GM08714 (cell line): ENCODE measurements at regions not wholly inside any gene's neighbourhood (a gene's known extent, or its start where the extent isn't known, plus 50 kb on each side); places are given as distances from the start of the nearest gene placed in this dataset.

ENCODE experiments used
- H3K4me3 ChIP-seq: fragments of 200-500 bp; sonication (Bioruptor generic); 2 replicates; pipeline ENCODE4 v1.5.1; 2014; ENCODE audit warnings: mild to moderate bottlenecking, low read length, inconsistent platforms
- ZNF274 ChIP-seq: IDR thresholded peaks from 2 replicates; pipeline ENCODE4 v1.6.1; 2012; ENCODE audit warnings: mild to moderate bottlenecking, low read depth, low read length

- no peak for TF ChIP-seq ZNF274
Observed at GRCh38 chr1:24983006-24983680, 53.1 kb upstream of the RUNX3 start.

GRCh38 chr1:24981631-24982005, 51.5 kb upstream of the RUNX3 start:
- TF ChIP-seq ZNF274 = no peak
- H3K4me3 ChIP-seq = no peak overlapping the region

More at GRCh38 chr1:24983006-24983680, 53.1 kb upstream of the RUNX3 start:
- no peak overlapping the region for H3K4me3 ChIP-seq

GRCh38 chr1:24980836-24981630, 51.0 kb upstream of the RUNX3 start:
- no peak overlapping the region for H3K4me3 ChIP-seq
- TF ChIP-seq ZNF274 = no peak
